GM06990 (cell line): ENCODE measurements at regions not wholly inside any gene's neighbourhood (a gene's known extent, or its start where the extent isn't known, plus 50 kb on each side); places are given as distances from the start of the nearest gene placed in this dataset.
A peak's percentile ranks its signal among the peaks of the same experiment; 100 is the strongest.
"Not testable (repeated sequence)": the region's sequence is repeated elsewhere in the genome, so short reads cannot be mapped to it uniquely, and the experiment has no call there.

Experiments
- DNase-seq: peaks from one replicate; pipeline ENCODE4 v3.0.0-alpha.2; 2011; ENCODE audit not compliant: insufficient read length; ENCODE audit errors: extremely low read depth
- H3K27me3 ChIP-seq: replicated peaks from 2 replicates; pipeline ENCODE4 v1.6.0; 2011; ENCODE audit warnings: low read length; ENCODE audit not compliant: control insufficient read depth, insufficient read depth
- H3K36me3 ChIP-seq: 2 replicates; pipeline ENCODE4 v1.5.1; 2011; ENCODE audit warnings: low read length; ENCODE audit not compliant: control insufficient read depth, insufficient read depth
- H3K4me3 ChIP-seq: replicated peaks from 2 replicates; pipeline ENCODE4 v1.5.1; 2011; ENCODE audit warnings: low read depth, mild to moderate bottlenecking, control low read depth, low read length
- CTCF ChIP-seq: IDR thresholded peaks from 2 replicates; pipeline ENCODE4 v1.5.1; 2011; ENCODE audit warnings: low read length, control low read depth, mild to moderate bottlenecking, inconsistent platforms; ENCODE audit not compliant: insufficient read depth, poor library complexity, severe bottlenecking

- no peak overlapping the region for H3K4me3 ChIP-seq
- TF ChIP-seq CTCF, result no peak
- no peaks in the 10 kb centered on the region for H3K36me3 ChIP-seq
- DNase-seq, result no peak
- H3K27me3 ChIP-seq, result no peaks in the 10 kb centered on the region
Measured at GRCh38 chr4:115548123-115548522, 434.7 kb upstream of the NDST4 start.

GRCh38 chr4:115537387-115537786 is 424.0 kb upstream of the NDST4 start:
- Histone ChIP-seq H3K36me3 (no peaks in the 10 kb centered on the region), H3K4me3 (no peak overlapping the region), H3K27me3 (no peaks in the 10 kb centered on the region)
- DNase-seq, result no peak
- no peak for TF ChIP-seq CTCF

GRCh38 chr4:115529126-115529525 is 415.7 kb upstream of the NDST4 start:
- DNase-seq, result no peak
- Histone ChIP-seq H3K4me3 (no peak overlapping the region), H3K27me3 (no peaks in the 10 kb centered on the region), H3K36me3 (no peaks in the 10 kb centered on the region)
- TF ChIP-seq CTCF, result no peak

GRCh38 chr4:115519476-115519875 is 406.1 kb upstream of the NDST4 start:
- H3K27me3 ChIP-seq, H3K4me3 ChIP-seq, H3K36me3 ChIP-seq, DNase-seq: not testable (repeated sequence)

GRCh38 chr4:115515772-115516171 is 402.4 kb upstream of the NDST4 start:
- no peaks in the 10 kb centered on the region for H3K27me3 ChIP-seq
- peak; percentile 7 for DNase-seq
- H3K4me3 ChIP-seq, result no peak overlapping the region
- no peak for TF ChIP-seq CTCF
- no peaks in the 10 kb centered on the region for H3K36me3 ChIP-seq

- H3K36me3 ChIP-seq, result no peaks in the 10 kb centered on the region
- H3K4me3 ChIP-seq, result no peak overlapping the region
- TF ChIP-seq CTCF, result no peak
- DNase-seq, result no peak
- H3K27me3 ChIP-seq, result no peaks in the 10 kb centered on the region
Measured at GRCh38 chr4:115515366-115515765, 401.9 kb upstream of the NDST4 start.
